Dermis blood vessel endothelial cell (primary cell): ENCODE measurements at regions not wholly inside any gene's neighbourhood (a gene's known extent, or its start where the extent isn't known, plus 50 kb on each side); places are given as distances from the start of the nearest gene placed in this dataset.
A peak's percentile ranks its signal among the peaks of the same experiment; 100 is the strongest.

Experiments used
- DNase-seq: peaks from one replicate; pipeline ENCODE4 v3.0.0; 2010

DNA sequence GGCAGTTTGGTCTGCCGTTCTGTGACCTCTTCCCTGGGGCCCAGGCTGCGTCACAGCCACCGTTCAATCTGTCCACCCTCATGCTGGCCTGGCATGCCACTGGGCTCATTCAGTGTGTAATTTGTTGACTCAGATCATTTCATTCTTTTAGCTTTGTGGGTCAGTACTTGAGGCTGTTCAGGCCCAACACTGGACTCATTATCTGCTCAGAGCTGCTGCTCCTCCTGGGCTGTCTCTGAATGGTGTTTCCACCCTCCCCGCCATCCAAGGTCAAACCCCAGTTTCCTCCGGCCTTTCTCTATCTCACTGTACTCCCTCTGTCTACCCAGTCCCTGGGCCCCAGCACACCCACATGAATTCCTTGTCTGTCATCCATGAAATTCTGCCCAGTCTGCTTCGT, 152.4 kb upstream of the NCK2 start:
- no peak for DNase-seq

DNA sequence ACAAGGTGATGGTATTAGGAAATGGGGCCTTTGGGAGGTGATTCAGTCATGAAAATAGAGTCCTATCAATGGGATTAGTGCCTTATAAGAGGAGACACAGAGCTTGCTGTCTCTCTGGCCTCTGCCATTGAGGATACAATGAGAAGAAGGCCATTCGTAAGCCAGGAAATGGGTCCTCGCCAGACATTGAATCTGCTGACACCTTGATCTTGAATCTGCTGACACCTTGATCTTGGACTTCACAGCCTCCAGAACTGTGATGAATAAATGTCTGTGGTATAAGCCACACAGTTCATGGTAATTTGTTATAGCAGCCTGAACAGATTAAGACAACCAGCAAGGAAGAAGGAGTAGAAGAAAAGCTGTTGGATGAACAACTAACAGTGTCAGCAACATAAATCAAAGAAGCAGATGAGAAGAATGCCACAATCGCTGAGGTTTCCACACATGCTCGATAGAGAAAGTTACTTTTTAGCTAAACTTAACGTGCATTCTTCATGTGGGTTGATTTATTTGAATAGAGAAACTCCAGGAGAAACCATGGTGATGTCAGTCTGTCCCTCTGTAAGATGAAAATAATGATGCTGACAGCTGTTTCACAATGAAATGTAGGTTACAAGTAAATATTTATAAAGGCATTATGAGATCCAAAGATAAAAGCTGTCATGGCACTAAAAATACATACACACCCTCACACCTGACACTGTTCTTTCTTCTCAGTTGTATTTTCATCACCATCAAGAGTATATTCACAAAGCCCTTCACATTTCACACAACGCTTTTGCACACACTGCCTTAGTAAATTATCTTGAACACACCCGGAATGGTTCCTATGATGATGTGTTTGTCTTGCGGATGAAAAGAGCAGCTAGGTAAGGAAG, 153.7 kb upstream of the NCK2 start:
- no peak for DNase-seq

DNA sequence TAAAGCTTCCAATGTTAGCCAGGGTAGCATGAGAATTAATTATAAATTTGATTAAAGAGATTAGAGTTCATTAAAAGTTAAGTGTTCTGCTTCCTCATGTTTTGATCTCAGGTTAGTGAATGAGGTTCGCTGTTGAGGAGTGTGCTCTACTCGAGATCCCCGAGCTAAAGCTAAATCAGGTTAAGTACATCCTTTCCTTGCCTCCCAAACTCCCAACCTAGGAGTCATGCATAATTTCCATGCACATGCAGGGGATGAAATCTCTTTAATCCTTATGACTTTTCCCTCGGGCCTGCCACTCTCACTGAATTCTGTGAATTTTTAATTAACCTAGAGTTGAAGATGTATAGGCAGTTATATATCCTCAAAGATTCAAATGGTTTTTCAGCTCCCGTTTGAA, 156.1 kb upstream of the NCK2 start:
- no peak for DNase-seq

DNA sequence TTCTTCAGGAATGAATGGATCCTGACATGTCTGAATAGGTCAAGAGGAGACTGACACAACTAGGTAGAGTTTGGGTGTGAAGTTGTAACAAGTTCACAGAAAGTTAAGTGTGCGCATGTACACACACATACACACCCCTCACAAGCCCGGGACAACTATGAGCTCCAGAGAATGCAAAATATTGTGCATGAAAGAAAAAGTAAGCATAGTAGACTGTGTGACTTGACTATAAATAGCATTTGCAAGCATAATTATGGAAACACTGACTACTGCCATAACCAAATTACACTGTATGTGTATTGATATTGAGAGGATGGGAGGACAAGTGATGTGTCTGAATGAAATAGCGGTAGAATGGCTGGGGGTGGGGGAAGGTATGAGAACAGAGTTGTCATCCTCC, 157.1 kb upstream of the NCK2 start:
- DNase-seq, result no peak

DNA sequence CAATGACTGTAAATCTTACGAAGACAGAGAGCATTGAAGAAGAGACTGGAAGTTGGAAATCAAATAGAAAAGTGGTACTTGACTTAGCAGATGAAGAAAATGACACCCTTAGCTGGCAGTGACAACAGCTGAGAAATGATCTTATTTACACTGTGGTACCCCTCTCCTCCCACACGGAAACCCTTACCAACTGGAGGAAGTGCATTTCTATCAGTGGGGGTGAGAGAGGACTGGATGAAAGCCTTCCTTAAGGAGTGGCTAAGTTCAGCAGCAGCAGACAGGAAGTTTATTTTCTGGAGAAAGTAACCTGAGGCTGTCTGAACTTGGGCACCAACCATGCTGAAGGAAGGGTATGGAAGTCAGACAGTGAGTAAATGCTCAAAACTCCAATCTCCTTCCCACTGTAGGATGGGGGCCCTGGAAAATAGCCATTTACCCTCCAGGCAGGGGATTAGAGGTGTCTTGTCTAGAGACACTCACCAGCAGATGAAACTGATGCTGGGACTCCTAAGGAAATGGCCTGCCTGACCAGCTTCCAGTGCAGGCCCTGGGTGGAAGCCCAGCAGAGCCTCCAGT, 160.2 kb upstream of the NCK2 start:
- DNase-seq, result no peak

DNA sequence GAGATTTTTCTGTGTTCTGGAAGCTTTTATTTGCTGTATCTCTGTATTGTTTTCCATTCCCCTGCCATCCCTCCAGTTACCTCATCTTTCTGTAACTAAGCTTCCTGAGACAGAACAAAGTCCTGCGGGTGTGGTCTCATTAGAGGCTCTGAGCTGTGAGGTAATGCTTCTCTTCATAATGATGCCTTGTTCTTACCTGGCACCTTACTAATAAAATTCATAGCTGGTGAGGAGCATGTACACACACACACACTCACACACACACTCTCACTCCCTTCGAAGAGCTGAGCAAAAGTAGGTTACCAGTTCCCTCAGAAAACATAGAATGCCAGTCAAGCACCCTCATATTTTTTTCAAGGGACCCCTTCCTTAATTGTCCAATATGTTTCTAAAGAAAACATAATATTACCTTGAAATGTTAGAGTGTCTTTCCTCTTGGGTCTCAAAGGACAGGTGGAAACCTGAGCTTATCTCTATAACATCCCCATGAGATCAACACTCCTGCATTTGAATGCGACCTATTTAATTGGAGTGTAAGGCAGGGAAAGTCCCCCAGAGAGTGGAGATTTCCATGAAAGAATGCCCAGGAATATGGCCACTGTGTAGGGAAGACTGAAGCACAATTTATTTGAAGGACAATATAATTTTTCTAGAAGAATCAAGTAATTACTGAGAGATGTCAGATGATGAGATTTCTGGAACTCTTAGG, 161.6 kb upstream of the NCK2 start:
- no peak for DNase-seq

DNA sequence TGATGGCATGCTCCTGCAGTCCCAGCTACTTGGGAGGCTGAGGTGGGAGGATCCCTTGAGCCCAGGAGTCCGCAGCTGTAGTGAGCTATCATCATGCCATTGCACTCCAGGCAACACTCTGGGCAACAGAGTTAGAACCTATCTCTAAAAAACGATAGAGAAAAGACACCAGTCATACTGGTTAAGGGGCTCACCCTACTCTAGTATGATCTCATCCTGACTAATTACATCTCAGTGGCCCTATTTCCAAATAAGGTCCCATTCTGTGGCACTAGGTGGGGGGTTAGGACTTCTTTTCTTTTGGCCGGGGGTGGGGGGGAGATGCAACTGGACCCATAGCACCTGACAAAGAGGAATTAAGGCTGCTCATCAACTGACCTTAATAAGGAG, 163.2 kb upstream of the NCK2 start:
- no peak for DNase-seq

DNA sequence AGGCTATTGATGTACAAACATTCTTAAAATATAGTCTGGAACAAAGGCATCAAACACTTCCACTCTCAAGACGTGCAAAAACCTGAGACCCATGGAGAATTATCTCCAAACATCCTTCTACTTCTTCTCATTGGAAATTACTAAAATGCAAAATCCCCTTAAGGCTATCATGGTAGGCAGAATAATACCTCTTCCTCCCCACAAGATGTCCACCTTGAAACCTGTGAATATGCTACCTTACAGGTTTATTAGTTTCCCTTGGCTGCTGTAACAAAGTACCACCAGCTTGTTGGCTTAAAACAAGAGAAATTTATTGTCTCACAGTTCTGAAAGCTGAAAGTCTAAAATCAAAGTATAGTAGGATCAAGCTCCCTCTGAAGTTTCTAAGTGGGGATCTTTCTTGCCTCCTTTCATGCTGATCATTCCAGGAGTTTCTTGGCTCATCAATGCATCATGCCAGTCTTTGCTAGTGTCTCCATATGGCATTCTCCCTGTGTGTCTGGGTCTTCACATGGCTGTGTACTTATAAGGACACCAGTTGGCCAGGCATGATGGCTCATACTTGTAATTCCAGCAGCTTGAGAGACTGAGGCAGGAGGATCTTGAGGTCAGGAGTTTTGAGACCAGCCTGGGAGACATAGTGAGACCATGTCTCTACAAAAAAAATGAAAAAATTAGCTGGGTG, 163.7 kb upstream of the NCK2 start:
- no peak for DNase-seq

DNA sequence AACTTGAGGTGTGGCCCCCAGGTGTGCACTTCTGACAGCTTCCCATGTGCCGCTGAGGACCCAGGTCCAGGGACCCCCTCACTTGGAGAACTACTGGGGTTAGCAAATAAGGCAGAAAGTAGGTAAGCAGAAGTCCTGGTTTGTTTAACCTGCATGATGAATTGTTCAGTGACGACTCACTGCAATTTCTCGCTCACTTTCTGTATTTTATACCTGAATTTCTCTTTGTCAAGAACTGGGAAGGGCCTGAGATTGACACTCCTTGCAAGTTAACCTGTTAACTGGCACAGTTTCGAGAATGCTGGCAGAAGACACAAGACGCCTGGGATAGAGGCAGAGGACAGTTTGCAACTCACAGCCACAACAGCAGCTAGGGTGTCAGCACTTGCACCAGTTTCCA, 164.5 kb upstream of the NCK2 start:
- DNase-seq, result no peak

DNA sequence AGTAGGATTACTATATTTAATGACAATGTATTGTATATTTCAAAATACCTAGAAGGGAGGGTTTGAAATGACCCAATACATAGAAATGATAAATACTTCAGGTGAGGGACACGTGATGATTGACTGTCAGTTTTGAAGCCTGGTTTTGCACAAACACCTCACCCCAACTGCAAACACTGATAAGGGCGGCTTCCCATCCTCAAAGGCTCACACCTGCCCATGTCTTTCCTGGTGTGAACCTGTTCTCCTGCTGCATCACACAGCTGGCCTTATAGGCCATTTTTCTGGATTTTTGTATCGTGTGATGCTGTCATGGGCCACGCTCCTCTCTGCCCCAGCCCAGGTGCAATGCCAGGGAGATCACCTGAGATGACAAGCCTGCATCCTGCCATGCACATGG, 166.5 kb upstream of the NCK2 start:
- no peak for DNase-seq

DNA sequence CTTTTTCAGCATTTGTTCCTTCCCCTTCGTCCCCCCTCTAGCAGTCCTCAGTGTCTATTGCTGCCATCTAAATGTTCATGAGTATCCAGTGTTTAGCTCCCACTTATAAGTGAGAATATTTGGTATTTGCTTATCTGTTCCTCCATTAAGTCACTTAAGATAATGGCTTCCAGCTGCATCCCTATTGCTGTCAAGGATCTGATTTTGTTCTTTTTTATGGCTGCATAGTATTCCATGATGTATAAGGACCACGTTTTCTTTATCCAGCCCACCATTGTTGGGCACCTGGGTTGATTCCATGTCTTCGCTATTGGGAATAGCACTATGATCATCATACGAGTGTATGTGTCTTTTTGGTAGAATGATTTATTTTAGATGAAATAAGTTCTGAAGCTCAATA, 166.9 kb upstream of the NCK2 start:
- no peak for DNase-seq

DNA sequence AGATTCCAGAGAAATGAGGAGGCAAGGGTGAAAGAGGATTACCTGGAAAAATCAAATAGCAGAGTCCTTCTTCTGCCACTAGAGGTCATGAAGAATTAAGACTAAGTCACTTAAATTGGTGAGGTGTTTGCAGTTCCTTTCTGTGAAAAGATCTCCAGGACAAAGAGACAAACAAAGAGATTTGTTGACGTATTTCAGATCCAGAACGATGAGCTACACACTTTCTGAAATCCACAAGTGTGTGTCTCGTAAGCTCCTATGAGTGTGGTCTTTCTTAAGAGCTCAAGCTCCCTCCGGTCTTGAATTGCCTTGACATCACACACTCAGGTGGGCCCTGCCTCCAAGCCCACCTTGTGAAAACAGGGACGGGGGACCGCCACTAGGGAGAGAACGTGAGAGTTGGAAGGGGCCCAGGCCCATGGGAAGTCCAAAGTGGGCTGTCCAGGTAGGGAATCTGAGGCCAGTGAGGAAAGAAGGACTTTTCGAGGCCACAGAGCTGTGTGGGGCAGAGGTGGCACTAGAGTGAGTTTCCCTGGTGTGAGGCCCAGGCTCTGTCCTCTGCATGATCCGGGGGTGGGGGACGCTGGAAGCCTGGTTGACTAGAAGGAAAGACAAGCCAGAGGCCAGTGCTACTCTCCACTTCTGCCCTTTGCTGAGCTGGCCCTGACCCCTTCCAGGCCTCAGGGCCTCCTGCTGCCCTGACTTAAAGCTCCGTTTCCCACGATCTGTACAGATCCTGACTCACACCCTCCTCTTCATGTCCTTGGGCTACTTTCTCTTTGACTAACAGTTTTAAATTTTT, 168.1 kb upstream of the NCK2 start:
- peak; percentile 44 for DNase-seq

DNA sequence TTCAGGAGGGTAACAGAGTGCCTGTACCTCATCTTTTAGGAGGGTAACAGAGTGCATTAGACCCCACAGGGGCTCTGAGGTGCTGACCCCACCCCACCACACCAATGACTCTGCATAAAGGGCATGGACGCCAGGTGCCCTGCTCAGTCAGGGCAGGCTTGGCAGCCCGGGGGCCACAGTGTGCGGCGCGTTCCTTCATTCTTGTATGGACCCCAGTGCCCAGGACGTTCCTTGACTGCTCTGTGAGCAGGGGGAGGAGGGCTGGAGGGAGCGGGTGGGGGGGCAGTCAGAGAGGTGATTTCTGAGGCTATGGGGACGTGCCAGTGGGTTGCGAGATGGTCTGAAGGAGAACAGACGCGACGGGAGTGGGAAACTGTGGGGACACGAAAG, 168.7 kb upstream of the NCK2 start:
- no peak for DNase-seq

DNA sequence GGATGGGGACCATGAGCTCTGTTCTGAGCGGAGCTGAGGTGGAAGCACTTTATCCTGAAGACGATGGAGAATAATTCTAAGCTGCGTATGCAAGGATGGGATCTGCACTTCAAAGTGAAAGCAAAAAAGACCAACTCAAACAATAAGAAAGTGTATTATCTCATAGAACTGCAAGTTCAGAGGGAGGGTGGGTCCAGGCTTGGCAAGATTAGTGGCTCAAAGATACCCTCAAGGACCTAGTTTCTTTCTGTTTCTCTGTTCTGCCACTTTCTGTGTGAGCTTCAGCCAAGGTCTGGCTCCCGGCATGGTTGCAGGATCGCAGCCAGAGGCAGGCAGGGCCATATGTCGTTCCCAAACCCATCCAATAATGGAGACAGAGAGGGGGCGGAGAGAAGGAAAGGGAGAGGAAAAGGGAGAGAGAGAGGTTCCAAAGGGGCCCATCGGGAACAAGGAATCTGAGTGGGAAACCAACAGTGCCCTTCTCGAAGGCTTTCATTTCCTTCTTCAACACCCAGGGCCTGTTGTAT, 169.2 kb upstream of the NCK2 start:
- DNase-seq, result no peak

DNA sequence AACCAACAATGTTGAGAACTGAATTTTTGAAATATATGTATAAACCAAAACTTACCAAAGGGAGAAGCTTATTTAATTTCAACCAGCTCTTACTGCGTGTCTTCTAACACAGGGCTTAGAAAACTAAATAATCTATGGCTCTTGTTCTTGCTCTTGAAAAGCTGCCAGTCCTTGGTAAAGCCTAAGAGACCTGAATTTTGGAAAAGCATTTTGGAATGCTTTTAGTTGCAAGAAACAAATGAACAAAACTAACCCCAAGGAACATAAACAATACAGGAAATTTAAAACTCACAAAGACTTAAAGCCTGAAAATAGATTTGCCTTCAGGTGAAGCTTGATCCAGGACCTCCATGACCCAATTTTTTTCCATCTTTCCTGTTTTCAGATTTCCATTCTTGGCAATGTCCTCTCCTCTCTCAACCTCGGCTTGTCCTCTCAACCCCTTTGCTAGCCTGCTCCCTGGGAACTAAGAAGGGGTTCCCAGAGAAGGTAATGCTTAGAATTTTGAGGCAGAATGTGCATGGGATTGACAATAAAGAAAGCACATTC, 169.8 kb upstream of the NCK2 start:
- DNase-seq, result no peak

DNA sequence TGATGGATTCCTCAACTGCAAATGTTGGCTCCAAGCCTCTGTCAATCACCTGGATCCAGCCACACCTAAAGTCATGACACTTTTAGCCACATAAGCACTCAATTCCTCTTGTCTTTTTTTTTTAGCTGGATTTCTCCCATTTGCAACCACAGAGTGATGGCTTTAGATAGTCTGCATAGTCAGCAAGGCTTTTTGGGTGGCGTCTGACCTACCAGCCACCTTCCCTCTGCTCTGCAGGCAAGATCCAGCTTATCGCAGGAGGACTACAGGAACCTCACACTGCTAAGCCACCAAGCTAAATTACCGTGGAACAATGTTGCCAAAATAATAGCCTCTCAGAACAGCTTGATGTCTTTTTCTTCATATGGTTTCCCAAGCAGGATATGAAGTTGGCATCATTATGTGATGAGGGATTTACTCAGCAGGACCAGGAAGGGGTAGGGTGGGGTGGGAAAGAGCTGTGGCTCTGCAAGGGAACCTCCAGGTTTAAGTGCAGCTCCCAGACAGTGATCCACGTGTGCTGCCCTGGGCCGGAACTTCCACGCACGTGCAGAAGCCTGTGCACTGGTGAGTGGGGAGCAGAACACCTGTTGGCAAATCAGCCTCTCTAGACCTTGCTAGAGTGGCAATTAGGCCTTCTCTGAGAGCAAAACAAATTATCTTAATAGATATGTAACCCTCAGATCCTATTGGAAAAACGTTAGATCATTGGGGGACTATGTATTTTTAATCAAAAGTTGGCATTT, 170.6 kb upstream of the NCK2 start:
- DNase-seq, result no peak

DNA sequence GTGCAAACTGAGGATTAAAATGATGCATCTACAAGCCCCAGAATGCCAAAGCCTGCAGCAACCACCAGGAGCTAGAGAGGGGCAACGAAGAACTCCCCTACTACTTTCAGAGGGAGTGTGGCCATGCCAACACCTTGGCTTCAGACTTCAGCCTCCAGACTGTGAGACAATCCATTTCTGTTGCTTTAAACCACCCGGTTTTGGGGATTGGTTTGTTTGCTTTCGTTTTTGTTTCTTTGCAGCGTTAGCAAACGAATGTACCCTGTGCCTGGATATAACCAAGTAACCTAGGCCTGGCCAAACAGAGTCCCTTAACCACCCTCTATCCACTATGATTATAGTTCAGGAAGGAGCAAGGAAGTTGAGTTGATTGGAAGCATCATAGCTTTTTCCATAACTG, 171.2 kb upstream of the NCK2 start:
- DNase-seq, result no peak

DNA sequence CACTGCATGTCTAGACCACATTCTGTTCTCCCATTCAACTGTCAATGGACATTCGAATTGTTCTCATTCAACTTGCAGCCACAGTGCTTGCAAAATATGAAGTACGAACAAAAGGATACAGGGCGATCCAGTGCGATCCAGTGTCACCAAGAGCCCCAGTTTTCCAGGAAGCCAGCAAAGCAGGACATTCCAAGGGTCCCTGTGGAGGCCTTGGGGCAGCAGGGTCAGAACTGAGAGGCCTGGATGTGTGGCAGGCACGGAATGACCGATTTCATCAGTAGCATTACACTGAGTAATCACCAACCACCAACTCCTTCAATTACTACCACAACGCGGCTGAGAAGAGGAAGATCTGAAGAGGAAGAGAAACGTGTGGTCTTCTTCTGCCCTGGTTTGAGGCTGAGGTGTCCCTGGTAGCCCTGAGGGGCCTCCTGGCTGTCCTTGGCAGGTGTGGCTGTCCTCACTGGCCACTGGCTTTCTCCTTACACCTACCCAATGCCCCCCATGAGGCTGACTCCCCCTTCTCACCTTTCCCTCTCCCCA, 172.7 kb upstream of the FHL2 start:
- DNase-seq, result no peak

DNA sequence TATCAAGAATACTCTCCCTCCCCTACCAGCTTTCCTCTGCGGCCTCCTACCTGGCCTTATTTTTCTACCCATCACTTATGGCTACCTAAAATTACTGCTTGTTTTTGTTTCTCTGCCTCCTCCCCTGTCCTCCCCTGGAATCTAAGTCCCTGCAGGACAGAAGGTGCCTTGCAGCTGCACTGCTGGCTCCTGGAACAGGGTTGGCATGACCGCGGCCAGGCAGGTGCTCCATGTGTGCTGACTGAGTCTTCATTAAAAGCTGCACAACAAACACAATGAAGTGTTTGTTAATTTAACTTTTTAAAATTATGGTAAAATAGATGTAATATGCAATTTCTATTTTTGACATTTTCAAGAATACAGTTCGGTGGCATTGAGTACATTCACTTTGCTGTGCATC, 171.9 kb upstream of the FHL2 start:
- DNase-seq, result no peak

DNA sequence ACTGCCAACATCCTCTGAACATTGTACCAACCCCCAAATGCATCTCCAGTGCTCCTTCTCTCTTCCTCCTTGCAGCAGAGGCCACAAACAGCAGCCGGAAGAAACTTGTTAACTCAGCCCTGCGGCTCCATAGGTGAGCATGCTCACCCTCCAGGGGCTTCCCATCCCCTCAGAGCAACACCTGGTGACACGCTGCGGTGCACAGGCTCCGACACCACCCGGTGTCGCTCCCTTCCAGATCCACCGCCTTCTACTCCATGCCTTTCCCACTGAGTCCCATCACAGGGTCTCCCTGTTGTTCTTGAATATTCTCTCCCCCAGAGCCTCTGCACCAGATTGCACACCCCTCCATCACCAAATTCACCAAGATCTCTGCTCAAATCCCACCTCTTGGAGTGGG, 171.5 kb upstream of the FHL2 start:
- DNase-seq, result no peak

DNA sequence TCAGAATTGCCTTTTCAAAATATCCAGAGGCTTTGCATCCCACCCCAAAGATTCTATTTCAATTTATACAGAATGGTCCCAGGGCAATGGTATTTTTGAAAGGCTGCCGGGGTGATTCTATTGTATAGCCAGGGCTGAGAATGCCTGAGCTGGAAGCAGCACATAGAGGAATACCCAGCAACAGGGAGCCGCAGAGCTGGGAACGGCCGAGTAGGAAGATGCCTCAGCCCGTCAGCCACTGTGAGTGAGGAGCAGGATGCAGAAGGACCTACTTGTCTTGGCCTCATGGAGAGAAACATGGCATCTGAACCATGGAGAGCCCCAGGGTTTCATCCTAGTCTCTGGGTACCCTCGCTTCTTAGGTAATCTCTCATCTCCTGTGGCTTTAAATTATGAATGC, 170.8 kb upstream of the FHL2 start:
- no peak for DNase-seq
